Mesodermal cell (in vitro differentiated cells): ENCODE measurements at regions not wholly inside any gene's neighbourhood (a gene's known extent, or its start where the extent isn't known, plus 50 kb on each side); places are given as distances from the start of the nearest gene placed in this dataset.

Experiments
- H3K27ac ChIP-seq: 2 replicates; pipeline ENCODE4 v1.7.0; 2013; ENCODE audit warnings: mild to moderate bottlenecking, low read depth, low read length, moderate library complexity; ENCODE audit not compliant: severe bottlenecking
- H3K36me3 ChIP-seq: 2 replicates; pipeline ENCODE4 v1.7.1; 2013; ENCODE audit warnings: mild to moderate bottlenecking, low read length, moderate library complexity; ENCODE audit not compliant: control insufficient read depth, insufficient read depth
- H3K4me1 ChIP-seq: one replicate; pipeline ENCODE4 v1.7.1; 2013; ENCODE audit warnings: mild to moderate bottlenecking, low read length; ENCODE audit not compliant: insufficient read depth, control insufficient read depth, poor library complexity, severe bottlenecking
- H3K4me3 ChIP-seq: 2 replicates; pipeline ENCODE4 v1.7.0; 2013; ENCODE audit warnings: low read length, control low read depth, mild to moderate bottlenecking; ENCODE audit not compliant: insufficient read depth, poor library complexity, severe bottlenecking; ENCODE audit errors: extremely low read depth
- H3K9me3 ChIP-seq: 2 replicates; pipeline ENCODE4 v1.7.1; 2013; ENCODE audit warnings: mild to moderate bottlenecking, low read length, moderate library complexity; ENCODE audit not compliant: control insufficient read depth
- WGBS, 2 experiments: methylation state at CpG; one replicate each; pipeline ENCODE4 v1.1.5; 2013; ENCODE audit warnings: missing lambda C conversion rate in 2 of 2; ENCODE audit not compliant: insufficient coverage in 2 of 2; 5-methylcytosine and 5-hydroxymethylcytosine counted together

DNA sequence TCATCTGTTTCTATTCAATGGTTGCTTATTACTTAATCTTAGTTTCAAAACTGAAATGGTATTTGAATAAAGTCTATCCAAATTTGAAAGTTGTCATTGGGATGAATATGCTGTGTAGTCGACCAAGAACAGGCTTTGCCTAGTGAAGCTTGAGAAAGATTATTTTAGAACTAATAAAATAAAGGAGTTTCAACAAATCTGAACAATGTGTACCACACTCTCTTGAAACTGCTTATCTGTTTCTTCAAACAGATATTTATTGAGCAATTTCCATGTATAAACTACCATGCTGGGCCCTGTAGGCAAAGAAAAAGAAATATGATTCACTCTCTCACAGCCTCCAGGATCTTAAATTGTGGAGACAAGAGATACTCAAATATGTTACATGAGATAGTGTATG, 174.4 kb downstream of the OGFRL1 start:
- H3K4me1 ChIP-seq = no peaks in the 10 kb centered on the region
- peaks cover 5% of the 10 kb centered on the region for H3K9me3 ChIP-seq
- H3K36me3 ChIP-seq = no peaks in the 10 kb centered on the region
- no peak overlapping the region for H3K27ac ChIP-seq
- no peak overlapping the region for H3K4me3 ChIP-seq
- WGBS, 2 experiments = no CpG with 5 or more reads among the region's 1 CpG

DNA sequence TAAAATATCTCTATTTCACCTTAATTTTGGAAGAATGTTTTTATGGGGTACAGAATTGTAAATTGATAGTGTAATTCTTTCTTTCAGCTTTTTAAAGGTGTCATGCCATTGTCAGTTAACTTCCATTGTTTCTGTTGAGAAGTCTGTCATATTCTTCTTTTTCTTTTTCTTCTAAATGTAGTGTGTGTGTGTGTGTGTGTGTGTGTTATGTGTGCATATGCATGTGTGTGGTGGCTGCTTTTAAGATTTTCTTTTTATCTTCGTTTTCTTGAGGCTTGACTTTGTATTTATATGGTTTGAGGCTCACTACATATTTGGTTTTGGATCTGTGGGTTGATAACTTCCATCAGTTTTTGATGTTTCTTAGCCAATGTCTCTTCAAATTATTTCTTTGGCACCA, 176.5 kb downstream of the OGFRL1 start:
- H3K27ac ChIP-seq = no peak overlapping the region
- H3K9me3 ChIP-seq = peaks cover 5% of the 10 kb centered on the region
- H3K4me3 ChIP-seq = no peak overlapping the region
- 43 to 60% methylated on average over 1 of the region's 1 CpG for WGBS, 2 experiments
- no peaks in the 10 kb centered on the region for H3K36me3 ChIP-seq
- peaks cover 9% of the 10 kb centered on the region for H3K4me1 ChIP-seq

DNA sequence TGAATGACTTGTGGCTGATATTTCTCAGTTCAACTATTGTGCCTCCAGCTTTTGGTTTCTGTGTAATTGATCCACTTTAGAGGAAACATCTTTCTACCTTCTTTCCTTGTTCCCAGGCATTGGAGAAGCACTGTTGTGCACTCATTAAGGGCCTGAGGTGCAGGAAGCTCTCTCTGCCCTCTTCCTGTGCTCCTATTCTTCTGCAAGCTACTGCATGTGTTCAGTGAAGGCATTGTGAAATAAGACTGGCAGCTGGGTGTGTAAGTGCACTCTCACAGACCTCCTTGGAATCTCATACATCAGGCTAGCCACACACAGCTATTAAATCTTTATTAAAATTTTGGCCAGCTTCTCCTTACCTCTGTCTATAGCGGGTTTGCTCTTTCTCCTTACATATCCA, 177.8 kb downstream of the OGFRL1 start:
- Histone ChIP-seq H3K27ac (no peak overlapping the region), H3K4me1 (peaks cover 9% of the 10 kb centered on the region), H3K36me3 (no peaks in the 10 kb centered on the region), H3K9me3 (peaks cover 5% of the 10 kb centered on the region), H3K4me3 (no peak overlapping the region)
- no CpG with 5 or more reads among the region's 1 CpG for WGBS, 2 experiments

DNA sequence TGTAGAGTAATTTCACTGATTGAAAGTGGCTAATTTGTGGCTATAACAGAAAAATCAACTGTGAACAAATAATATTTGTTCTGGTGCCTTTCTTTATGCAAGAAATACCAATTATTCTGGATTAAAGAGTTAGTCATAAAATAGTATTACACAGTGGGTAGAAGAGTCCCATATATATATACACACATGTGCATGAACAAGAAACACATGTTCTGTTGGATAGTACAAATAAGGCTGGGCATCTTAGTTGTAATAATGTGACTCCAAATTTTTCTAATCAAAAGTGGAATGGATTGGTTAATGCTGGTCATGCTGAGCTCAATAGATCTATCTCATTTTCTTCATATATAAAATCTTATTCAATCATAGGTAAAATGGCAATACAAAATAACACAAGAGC, 179.4 kb downstream of the OGFRL1 start:
- Histone ChIP-seq H3K4me3 (no peak overlapping the region), H3K9me3 (peaks cover 5% of the 10 kb centered on the region), H3K4me1 (peaks cover 9% of the 10 kb centered on the region), H3K36me3 (no peaks in the 10 kb centered on the region), H3K27ac (no peak overlapping the region)

DNA sequence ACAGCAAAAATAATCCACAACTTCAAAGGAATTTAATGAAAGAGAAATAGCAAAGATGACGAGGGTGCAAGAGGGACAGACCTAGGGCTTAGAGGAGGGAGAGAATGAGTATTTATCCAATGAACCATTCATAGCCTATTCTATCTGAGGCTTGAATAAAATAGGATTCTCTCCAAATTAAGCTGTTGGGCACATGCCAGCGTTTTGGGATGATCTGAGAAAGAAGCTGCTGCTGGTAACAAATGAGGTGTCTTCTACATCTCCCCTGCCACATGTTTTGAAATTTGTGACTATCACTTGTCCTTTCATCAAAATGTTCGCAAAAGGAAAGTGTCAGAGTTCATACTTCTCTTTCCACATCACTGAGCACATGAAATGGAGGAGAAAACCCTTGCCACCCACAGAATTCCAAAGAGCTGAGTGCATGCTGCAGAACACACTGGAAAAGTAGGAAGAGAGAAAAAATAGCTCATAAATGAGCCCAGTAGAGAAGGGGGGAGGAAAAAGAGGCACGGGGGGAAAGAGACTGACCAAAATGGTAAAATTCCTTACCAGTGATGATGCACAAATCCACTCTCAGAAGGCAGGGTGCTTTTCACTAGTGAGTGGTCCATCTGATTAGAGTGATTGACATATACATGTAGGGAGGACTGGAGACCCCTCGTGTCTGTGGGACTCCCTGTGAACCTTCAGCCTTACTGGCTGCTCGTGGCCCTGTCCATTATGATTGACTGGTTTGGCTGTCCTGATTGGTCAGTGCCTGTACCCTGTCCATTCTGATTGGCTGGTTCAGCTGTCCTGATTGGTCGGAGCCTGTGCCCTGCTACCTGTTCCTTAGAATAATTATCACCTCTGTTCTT, 180.5 kb downstream of the OGFRL1 start:
- WGBS, 2 experiments = 84 to 88% methylated on average over 5 to 6 of the region's 7 CpGs
- Histone ChIP-seq H3K9me3 (peaks cover 5% of the 10 kb centered on the region), H3K27ac (peak overlapping the region; percentile 66), H3K4me3 (no peak overlapping the region), H3K4me1 (peaks cover 12% of the 10 kb centered on the region), H3K36me3 (no peaks in the 10 kb centered on the region)

DNA sequence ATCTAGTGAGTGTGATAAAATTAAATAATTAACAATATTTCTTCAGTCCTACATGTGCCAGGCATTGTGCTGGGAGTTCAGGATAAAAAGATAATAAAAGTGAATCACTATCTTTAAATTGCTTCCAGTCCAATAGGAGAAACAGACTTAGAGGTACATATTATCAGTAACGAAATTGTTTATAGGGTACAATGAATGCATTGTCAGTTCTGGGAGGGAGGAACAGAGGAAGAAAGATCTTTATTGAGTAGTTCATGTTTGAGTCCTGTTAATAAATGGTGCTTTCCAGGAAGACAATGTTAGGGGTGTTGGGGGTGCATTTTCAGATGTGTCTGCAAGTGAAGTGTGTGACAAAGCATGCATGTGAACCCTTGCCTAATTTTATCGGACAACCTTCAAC, 183.1 kb downstream of the OGFRL1 start:
- Histone ChIP-seq H3K36me3 (no peaks in the 10 kb centered on the region), H3K9me3 (no peaks in the 10 kb centered on the region), H3K27ac (no peak overlapping the region), H3K4me3 (no peak overlapping the region), H3K4me1 (peaks cover 17% of the 10 kb centered on the region)
- 90 to 100% methylated on average over 1 of the region's 2 CpGs for WGBS, 2 experiments

DNA sequence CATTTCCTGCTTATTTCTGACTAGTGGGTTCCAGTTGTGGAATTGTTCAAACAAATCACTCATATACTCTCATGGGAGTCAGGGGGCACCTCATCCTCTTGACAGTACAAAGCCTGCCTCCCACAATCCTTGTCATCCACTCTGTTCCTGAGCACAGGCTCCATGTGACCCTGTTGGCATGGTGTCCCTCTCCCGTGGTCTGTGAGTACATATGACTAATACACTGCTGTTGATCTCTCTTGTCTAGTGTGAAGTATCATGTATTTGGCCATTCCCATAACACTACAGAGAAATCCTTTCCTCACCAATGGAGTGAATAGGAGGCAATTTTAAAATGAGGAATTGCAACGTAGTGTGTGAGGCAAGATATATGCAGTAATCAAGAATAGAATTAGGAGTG, 185.3 kb downstream of the OGFRL1 start:
- H3K27ac ChIP-seq = no peak overlapping the region
- WGBS, 2 experiments = no CpG with 5 or more reads among the region's 2 CpGs
- no peaks in the 10 kb centered on the region for H3K9me3 ChIP-seq
- H3K4me1 ChIP-seq = peaks cover 32% of the 10 kb centered on the region
- no peaks in the 10 kb centered on the region for H3K36me3 ChIP-seq
- no peak overlapping the region for H3K4me3 ChIP-seq

DNA sequence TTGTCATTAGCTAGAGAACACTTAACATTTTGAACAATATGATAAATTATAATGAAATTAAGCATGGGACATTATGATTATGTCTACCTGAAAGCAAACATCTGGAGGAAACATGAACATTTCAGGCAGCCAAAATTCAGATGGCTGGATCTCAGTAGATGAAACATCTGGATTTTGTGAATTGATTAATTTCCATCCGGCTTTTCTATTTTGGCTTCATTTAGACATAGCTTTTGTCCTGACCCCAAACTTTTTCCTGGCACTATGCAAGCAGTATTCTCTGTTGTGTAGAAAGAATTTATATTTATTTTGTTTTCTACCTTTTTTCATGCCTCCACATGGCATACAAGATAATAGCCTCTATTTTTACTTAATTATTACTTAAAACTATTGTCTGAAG, 186.3 kb downstream of the OGFRL1 start:
- H3K36me3 ChIP-seq = no peaks in the 10 kb centered on the region
- 100% methylated on average over 1 of the region's 1 CpG; no CpG with 5 or more reads in 1 of the 2 experiments for WGBS, 2 experiments

DNA sequence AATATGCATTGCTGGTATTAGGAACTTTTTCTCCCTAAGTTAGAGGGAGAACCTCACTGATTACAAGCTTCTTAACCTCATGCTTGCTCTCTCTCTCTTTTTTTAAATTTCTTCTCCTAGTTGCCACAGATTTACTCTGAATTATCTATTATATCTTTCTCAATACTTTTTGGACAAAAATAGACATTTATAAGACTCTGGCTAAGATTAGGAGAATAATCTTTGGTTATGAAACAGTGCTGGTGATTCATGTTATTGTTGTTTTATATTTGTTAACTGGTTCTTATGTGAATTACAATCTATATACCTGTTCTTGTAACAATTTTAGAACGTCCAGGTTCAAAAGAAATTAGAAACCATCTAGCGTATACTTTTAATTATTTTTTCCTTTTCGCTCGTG, 187.8 kb downstream of the OGFRL1 start:
- Histone ChIP-seq H3K36me3 (no peaks in the 10 kb centered on the region), H3K4me1 (peaks cover 49% of the 10 kb centered on the region), H3K27ac (no peak overlapping the region), H3K9me3 (no peaks in the 10 kb centered on the region), H3K4me3 (no peak overlapping the region)
- WGBS, 2 experiments = 67% methylated on average over 3 of the region's 4 CpGs; no CpG with 5 or more reads in 1 of the 2 experiments

More for the DNA sequence above, 186.3 kb downstream of the OGFRL1 start:
- H3K9me3 ChIP-seq = no peaks in the 10 kb centered on the region
- no peak overlapping the region for H3K4me3 ChIP-seq
- H3K4me1 ChIP-seq = peaks cover 36% of the 10 kb centered on the region
- no peak overlapping the region for H3K27ac ChIP-seq

DNA sequence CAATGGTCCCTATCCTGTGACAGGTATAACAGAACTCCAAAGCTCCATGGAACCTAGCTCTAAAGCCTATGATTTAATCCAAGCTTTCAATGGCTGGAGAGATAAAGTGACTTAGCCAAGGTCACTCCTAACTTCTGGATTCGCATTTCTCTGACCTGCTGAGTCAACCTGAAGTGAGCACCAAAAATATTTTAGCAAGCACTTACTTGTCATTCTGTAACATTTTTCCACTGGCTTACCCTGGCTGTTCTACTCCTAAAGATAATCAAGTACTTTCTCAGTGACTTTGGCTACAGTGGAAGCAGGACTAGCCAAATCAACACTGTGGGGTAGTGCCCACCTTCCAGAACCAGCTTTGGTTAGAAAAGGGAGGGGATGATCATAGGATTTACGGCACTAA, 188.3 kb downstream of the OGFRL1 start:
- peaks cover 54% of the 10 kb centered on the region for H3K4me1 ChIP-seq

DNA sequence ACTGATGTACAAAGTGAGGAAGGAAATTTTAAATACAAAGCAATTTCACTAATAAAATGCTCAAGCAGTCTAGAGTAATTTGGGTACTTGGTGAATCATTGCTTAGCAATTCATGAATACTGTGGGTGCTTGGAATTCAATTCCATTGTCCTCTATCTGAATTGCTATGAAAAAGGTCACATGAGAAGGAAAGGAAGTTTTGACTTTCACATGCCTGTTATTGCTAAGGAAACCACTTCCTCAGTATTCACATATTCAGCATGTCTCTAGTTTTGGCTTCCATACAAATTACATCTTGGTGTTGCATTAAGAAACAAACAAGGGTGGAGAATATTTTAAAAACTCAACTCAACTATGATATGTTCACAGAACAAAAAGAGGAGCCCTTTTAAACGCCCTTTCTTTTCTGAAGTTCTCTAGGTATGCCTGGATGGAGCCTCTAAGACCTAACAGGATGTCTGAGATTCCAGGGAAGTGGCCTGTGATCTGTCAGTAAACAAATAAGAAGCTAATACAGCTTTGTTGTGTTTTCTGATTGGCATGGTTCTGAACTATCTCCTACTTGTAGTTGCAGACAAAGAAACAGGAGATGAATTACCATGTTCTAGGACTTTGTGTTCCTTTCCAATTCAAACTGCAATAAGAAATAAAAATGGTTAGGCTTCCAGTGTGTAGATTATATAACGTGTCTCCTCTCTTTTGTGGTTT, 190.4 kb downstream of the OGFRL1 start:
- WGBS, 2 experiments = 75 to 78% methylated on average over 1 of the region's 2 CpGs
- Histone ChIP-seq H3K4me1 (peaks cover 60% of the 10 kb centered on the region), H3K36me3 (no peaks in the 10 kb centered on the region), H3K27ac (peak overlapping the region; percentile 97), H3K4me3 (no peak overlapping the region), H3K9me3 (no peaks in the 10 kb centered on the region)

More for the DNA sequence above, 188.3 kb downstream of the OGFRL1 start:
- WGBS, 2 experiments = 82 to 93% methylated on average over 1 to 2 of the region's 2 CpGs
- H3K4me3 ChIP-seq = no peak overlapping the region
- H3K9me3 ChIP-seq = no peaks in the 10 kb centered on the region
- H3K27ac ChIP-seq = no peak overlapping the region
- H3K36me3 ChIP-seq = no peaks in the 10 kb centered on the region
